GM21717 (cell line): ENCODE measurements at regions not wholly inside any gene's neighbourhood (a gene's known extent, or its start where the extent isn't known, plus 50 kb on each side); places are given as distances from the start of the nearest gene placed in this dataset.

Experiments used
- ATAC-seq: cut with Tn5 transposase; IDR thresholded peaks from one replicate; pipeline ENCODE4 v1.9.1; 2021; ENCODE audit warnings: mild to moderate bottlenecking, moderate library complexity; ENCODE audit not compliant: unreplicated experiment

DNA sequence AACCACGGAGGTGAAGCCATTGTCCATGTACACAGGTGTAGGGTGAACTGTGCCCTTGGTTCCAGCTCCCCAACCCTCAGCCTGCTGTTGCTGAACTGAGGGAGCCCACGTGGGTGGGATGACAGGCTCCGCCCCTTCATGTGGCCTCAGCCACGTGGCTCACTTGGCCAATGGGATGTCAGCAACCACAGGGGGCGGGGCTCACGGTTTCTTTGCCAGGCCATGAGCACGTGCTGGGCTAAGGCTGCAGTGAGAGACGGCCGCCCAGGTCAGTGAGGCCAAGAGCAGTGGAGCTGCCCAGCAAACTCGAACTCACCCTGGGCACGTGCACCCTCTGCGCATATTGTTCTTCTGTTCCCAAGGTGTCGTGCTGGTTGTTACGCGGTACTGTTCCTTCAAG is 282.6 kb downstream of the IRF8 start:
- ATAC-seq: no peak

DNA sequence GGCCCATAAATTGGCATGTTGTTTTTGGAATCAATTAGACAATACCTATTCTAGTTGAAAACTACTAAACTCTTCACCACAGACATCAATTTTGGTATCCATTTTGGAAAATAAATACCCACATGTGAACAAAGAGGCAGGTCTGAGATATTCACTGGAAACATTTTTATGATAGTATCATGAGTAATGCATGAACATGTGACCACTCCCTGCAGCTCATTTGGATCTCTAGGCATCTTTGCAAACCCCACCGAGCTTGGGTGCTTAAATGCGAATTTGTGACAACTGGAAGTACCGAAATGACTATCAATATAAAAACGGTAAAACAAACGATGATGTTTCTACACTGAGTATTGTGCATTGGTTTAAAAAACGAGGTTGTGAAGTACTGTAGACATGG is 285.2 kb downstream of the IRF8 start:
- ATAC-seq: no peak

DNA sequence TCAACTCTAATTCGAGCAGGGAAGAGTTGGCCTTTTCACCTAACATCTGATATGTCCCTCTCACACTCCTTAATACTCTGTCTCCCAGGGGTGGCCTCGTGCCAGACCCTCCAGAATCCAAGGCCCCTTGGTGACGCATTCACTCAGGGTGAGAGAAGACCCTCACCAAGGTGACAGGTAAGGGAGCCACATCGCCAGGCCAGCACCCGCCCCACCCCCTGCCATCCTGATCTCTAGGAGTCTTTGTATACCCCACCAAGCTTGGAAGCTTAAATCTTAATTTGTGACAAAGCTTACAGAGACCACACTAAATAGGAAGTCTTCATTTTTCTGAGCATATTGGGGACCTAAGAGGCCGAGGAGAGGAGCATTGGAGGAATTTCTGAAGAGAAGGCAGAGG is 286.1 kb downstream of the IRF8 start:
- no peak for ATAC-seq

DNA sequence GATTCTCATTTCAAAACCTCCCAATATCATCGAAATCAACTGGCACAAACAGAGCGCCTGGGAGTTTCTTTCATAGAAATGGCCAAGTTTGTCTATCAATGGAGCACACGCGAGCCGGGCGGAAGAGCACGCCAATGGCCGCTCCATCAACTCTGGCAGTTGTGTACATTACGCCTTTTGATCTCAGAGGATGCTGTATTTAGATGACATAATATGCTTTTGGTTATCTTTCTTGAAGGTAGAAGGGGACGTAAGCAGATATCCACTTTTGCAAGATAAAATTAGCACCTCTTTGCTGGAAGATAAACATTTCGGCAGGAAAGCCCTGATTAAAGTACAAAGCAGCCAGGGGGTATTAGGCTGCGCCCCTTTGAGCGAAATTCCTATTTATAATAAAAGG is 287.4 kb downstream of the IRF8 start:
- no peak for ATAC-seq

DNA sequence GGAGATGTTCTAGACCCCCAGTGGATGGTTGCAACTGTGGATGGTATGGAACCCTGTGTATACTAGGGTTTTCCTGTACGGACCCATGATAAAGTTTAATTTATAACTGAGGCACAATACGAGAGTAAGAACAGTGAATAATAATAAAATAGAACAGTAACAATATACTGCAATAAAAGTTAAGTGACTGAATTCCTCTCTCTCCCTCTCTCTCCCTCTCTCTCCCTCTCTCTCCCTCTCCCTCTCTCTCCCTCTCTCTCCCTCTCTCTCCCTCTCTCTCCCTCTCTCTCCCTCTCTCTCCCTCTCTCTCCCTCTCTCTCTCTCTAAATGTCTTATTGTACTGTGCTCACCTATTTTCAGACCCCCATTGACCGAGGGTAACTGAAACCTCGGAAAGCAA is 291.0 kb downstream of the IRF8 start:
- ATAC-seq: no peak

DNA sequence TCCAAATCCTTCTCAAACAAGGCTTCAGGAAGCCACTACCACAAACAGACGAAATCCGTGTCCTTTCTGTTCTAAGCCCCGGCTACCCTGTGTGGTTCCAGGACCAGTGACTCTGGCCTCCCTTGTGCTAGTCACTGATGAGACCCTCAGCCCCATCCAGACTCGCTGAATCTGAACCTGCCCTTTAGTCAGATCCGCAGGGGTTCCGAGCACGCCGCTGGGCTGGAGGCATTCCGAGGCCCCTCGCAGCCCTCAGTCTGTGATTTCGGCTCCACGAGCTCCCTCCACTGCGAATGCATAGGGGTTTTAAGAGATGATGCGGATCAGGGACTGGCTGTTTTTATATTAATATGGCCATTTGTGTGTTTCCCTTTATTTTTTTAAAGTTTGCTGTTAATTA is 292.7 kb downstream of the IRF8 start:
- no peak for ATAC-seq

DNA sequence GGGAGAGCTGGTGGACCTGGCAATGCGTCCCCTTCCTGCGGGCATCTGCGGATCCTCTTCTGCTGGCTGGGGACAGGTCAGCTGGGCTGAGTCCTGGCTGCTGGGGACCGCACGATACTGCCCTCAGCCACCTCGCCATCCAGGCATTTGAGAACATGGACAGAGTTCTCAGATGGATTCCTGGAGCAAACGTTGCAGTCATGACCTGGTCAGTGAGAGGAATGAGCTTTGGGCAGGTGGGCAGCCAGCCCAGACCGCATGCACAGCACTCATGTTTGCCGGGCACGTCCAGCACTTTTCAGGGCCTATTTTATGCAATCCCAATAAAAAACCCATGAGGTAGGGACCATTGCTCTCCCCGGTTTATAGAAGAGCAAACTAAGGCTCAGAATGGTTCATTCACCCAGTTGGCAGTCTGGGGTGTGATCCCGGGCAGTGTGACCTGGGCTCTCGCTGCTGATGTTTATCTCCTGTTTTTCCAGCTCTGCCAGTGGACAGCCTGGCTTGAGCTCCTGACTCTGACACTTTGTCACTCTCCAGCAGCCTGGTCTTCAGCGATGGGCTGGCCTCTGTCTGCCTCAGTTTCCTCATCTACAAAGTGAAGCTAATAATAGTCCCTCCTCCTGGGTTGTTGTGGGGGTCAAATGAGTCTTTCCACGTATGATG is 294.7 kb downstream of the IRF8 start:
- no peak for ATAC-seq

DNA sequence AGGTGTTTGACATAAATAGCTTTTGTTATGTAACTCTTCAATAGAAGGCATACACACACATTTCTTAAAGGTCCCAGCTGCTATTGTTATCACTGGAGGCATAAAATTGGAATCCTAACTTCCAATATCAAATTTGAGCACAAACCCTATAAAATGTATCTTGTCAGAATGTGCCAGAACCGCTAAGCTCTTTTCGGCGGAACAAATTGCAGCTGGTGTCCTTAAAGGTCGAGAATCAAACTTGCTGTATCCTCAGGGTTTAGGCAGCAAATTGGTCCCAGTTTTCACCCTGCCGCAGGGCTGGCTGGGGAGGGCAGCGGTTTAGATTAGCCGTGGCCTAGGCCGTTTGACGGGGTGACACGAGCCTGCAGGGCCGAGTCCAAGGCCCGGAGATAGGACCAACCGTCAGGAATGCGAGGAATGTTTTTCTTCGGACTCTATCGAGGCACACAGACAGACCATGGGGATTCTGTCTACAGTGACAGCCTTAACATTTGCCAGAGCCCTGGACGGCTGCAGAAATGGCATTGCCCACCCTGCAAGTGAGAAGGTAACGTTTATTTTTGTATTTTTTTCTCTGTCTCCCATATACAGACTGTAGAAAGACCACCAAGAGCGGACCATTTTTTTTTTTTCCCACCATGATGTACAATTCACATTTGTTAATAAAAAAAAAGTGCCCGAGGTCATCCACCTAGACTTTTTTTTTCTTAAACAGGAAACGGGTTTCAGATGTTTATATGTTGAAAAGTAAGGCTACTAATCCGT is 297.1 kb downstream of the IRF8 start:
- ATAC-seq: no peak

DNA sequence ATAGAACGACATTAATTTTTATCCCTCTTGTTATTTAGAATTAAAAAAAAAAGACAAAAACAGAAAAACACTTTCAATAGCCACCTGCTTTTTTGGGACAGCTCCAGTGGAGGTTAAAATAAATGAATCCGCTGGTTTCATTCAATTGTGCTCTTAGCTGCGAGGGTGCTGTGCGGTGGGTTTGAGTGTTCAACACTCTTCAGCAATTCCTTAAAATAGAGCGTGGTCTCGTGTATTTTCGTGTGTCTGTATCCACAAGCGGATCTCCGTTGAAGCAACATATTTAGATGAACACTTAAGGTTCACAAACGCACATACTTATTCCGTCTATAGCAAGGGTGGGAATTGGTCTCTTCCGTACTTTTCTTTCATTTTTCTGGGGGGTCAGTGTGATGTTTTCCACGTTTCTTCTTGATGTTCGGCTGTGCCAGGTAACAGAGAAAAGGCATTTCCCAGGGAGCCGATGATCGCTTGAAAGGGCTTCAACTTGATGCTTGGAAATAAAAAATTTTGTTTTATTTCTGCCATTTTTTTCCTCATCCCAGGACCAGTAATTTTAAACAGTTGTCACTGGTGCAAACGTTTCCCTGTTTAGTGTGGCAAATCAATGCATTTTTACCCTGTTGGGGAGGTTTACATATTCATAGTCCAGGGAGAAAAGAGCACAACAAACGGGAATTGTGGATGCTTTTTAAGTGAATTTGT is 297.9 kb downstream of the IRF8 start:
- no peak for ATAC-seq

DNA sequence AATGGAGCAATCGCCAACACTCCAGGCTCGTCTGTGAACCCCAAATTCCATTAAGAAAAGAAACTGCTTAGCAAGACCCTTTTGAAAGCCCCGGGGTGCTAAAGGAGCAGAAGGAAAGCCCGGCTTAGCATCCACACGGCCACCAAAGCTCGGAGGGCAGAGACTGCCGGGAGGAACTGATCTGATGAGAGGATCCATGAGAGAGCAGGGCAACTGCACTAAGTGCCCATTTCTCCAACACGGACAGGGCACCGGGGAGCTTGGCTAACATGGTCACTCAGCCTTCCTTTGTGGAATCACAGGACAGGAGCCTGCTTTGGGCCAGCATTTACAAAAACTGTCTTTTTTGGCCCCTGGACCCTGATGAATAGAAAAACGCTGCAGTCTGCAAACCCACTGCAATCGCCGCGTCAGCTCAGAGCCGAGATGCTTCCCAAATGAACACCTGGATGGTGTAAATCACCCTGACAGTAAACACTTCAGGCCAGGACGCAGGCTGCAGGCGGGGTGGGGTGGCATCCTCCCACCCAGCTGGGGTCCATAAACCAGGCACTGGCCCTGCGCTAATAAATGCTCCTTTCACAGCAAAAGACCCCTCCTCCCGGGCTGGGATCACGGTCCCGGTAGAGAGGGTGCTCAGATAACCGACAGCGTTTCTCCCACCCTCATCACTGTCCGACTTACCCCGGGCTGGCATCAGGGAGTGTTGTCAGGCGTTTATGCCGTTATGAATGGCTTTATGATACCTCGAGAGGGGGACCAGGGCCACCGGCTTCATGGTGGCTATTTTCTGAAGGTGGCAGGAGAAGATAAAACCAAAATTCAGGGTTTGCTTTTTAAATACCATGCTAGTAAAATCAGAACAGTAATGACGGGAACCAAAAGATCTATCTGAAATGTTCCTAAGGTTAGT is 299.5 kb downstream of the IRF8 start:
- no peak for ATAC-seq

DNA sequence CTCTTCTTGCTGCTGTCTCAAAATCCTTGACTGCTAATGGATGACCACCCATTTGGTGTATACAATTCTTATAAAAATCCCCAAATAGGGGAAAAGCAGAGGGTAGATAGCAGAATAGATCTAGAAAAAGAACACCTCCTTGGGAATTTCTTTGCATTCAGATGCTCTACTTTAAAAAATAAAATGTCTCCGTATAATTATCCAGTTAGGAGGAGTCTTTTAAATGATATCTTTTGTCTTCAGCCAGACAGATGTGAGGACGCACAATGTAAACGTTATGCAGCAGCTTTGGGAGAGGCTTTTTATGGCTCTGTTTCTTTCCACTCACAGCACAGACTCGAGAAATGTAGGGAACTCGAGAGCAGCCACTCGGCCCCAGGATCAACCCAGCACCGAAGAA is 300.2 kb downstream of the IRF8 start:
- no peak for ATAC-seq

DNA sequence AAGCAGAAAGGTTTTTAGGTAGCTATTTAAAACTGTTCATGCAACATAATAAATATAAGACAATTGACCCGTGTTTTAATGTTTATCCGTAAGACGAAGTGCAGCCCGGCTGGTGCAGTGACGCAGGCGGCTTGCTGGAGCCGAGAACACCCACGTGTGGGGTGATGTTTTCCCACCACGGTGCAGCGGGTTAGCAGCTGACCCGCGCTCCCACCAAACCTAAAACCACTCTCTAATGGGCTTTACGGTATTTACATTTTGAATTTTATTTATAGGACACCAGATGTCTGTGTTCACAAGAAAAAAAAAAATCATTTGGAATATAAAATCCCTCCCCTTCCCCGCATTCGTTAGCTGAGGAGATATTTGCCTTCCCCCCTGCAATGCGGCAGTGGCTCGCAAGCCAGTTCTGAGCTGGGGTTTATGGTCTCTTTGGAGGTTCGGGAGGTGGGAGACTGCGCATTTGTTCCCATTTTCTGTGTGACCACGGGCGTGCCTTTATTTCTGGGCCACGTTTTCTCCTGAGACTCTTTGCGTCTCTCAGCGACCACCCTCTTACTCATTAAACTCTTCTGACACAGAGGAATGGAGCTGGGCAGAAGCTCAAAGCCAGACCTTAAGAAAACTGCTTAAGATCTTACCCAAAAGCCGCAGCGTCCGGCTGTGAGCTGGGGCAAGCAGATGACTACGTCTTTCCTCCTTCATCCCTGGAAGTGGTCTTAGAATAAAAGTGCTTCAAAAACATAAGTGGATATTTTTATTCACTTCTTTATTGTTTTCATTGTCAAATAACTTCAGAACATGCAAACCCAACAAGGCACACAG is 301.1 kb downstream of the IRF8 start:
- ATAC-seq: no peak

DNA sequence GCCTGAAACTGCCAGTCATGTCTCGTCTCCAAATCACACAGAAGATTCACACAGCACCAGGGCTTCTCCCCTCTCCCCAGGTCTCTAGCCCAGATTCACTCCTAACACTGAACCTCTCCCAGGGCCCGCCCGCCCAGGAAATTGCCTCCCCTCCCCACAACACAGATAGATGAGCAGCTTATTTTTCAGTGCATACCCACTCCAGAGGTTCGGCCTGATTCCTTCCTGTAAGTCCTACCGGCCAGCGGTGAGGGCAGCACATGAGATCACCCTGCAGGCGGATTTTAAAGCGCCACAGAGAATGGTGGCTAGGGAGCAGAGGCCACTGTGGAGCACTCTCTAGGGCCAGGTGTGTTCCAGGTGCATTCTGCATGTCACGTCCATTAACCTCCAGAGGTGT is 301.8 kb downstream of the IRF8 start:
- no peak for ATAC-seq

DNA sequence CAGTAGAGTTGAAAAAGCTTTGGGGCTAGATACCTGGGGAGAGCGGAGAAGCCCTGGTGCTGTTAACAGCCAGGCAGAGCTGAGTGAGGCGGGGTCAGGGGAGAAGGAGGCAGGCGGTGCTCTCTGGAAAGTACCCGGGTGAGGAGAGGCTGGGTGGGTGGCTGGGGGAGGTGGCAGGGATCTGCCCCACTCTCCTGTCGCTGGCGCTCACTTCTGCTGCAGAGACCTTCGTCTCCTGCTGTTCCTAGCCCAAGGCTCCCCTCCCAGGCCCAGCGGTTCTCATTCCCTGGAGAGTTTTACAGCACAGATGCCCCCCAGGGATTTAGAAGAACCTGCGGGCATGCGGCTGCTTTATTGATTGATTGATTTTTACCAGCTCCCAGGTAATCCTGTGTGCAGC is 302.8 kb downstream of the IRF8 start:
- ATAC-seq: no peak

DNA sequence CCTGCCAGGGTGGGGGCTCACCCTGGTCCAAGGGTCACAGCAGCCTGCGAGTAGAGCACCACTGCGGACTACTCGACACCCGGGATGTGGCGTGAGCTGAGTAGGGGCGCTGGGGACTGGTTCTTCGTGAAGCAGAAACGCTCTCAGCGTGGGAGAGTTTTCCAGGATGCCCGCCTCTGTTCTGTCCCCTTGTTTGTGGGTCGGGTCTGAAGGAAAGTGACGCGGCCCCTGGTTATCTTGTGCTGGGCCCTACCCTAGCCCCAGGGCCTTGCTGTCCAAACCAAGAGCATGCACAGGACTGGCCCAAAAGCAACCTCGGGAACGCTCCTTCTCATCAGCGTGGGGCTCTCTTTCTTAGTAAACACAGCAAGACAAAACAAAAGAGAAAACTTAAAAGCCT is 303.3 kb downstream of the IRF8 start:
- no peak for ATAC-seq

DNA sequence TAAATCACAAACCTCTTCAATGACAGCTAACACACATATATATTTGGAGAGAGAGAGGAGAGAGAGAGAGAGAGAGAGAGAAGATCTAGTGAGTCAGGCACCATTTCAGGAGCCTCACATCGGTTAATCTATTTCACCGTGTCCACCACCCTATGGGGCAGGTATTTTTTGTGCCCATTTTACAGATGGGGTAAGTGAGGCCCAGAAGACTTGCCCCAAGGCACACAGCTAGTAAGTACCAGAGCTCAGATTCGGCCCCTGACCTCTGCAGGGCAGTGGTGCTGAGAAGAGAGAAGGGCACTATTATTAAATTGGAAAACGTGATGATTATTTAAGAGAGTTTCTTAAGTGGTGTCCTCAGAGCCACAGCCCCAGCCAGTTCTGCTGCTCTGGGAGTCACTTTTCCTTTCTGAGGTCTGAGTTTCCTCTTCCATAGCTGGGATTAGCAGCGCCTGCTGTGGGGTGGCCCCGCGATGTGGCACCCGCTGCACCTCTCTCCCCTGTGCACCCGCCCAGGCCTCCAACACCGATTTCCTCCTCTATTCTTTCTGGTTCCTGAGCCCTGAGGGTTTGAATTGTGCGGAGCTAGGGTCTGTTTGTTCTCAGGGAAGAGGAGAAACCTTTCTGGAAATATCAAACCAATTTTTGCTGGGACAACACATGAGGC is 303.9 kb downstream of the IRF8 start:
- no peak for ATAC-seq

DNA sequence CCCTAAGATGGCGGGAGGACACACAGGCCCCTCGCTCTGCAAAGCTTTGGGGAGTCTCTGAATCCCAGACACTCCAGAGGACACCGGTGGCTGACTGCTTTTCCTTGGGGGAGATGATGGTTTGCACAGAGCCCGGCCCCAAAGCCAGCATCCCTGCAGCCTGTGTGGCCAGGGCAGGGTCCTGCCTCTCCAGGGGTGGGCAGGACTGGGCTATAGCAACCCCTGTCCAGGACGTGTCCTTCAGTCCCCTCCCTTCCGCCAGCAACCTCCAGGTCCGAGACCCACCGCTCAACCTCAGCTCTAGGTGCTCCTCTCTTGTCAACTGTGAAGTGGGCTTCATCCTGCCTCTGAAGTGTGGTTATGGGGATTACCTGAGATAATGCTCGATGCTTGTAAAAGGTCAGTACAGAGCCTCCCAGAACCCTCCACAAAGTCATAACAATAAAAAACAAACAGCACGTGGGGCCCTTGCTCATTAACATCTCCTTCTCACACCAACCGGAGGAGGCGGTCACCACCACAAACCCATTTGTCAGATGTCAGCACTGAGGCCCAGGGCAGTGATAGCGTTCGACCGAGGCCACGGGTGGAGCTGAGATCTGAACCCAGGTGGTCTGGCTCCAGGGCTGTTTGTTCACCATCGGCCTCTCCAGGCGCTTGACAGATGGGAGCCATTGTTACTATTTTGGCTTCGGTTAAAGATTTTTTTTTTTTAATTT is 304.8 kb downstream of the IRF8 start:
- no peak for ATAC-seq

DNA sequence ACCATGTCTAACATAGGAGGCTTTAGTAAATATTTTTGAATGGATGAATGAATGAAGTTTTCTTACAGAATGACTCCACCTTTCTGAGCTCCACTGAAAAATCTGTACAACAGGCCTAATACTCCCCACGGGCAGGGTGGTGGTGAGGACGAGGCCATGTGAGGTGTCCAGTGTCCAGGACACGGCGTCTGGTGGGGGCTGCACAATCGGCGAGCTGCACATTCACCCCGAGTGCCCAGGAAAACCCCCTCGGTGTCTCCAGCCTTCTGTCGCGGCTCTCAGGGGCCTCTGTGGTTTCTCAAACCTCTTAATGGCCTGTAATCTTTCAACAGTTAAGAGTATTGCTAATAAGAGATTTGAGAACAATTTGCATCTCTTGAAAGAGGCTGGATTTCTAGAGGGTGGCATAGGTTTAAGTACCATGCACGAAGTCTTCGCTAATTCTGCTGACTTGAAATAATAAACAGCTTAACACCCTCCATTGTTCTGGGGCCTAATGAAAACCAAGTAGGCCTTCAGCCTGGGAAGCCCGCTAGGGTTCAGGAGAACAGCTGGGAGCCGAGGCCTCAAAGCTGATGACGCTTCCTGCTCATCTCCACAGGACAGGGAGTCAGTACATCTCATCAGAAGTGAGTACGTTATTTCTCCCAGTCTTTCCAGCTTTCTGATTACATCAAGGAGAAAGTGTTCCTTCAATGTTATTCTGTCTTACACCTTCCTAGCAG is 304.6 kb upstream of the FOXF1 start:
- ATAC-seq: no peak
